K562 (cell line): ENCODE measurements at regions not wholly inside any gene's neighbourhood (a gene's known extent, or its start where the extent isn't known, plus 50 kb on each side); places are given as distances from the start of the nearest gene placed in this dataset.

Experiments used
- ATAC-seq: fragments of 200-7000 bp; cut with Tn5 transposase; 3 replicates; pipeline ENCODE4 v1.9.1; 2020; ENCODE audit warnings: moderate library complexity
- BruUV-seq: library from RNA; stranded (reverse); fragments of 400-500 nt; replicated peaks from 2 replicates; lab custom pipeline; 2021; lab: Mats Ljungman, UMichigan
- CTCF ChIA-PET: fragments of 300-600 bp; formaldehyde crosslinking; extraction: SDS; loops from one replicate; lab custom pipeline; 2021; ENCODE audit warnings: low intra/inter-chr PET ratio; lab: Yijun Ruan, JAX
- POLR2A ChIA-PET: fragments of 300-600, 350-650 bp; sonication (Branson Sonifier 250); formaldehyde crosslinking; extraction: SDS; loops from one replicate; lab custom pipeline; 2021; ENCODE audit warnings: antibody characterized with exemption, inconsistent platforms; lab: Yijun Ruan, JAX
- DNase-seq, 4 experiments: peaks; one replicate each; pipeline versions ENCODE4 v3.0.0 to v3.0.0-alpha.2; 2011 to 2018; ENCODE audit warnings: low spot score in 3 of 4, mixed read lengths in 3 of 4; ENCODE audit errors: extremely low read depth in 1 of 4
- FAIRE-seq: peaks from 2 replicates; lab custom pipeline; 2011; peaks lifted over from hg19 to GRCh38; lab: Jason Lieb, UNC
- H2AFZ ChIP-seq: 2 replicates; pipeline ENCODE4 v1.6.0; 2011; ENCODE audit warnings: low read depth, low read length, control low read depth, inconsistent platforms
- H3K27ac ChIP-seq: fragments of 200-600 bp; 3 replicates; pipeline ENCODE4 v1.8.0; 2011; ENCODE audit warnings: low read depth, mild to moderate bottlenecking, control low read depth, inconsistent platforms, low read length, moderate library complexity, mixed read lengths; ENCODE audit errors: extremely low read depth
- H3K27me3 ChIP-seq, 2 experiments: fragments of 300-600 bp in 1 of 2; 2 replicates in 1 of 2; 3 replicates in 1 of 2; pipeline versions ENCODE4 v1.6.0 to v1.8.0; 2011; ENCODE audit warnings: inconsistent platforms in 2 of 2, low read length in 2 of 2, mild to moderate bottlenecking in 1 of 2, mixed read lengths in 1 of 2, moderate library complexity in 1 of 2; ENCODE audit not compliant: control insufficient read depth in 2 of 2, insufficient read depth in 2 of 2
- H3K36me3 ChIP-seq: fragments of 300-600 bp; 3 replicates; pipeline ENCODE4 v1.8.0; 2011; ENCODE audit warnings: mild to moderate bottlenecking, low read length, inconsistent platforms; ENCODE audit not compliant: control insufficient read depth, insufficient read depth
- H3K4me1 ChIP-seq, 2 experiments: fragments of 200-600 bp in 1 of 2; replicated peaks in 1 of 2; 2 replicates in 1 of 2; 3 replicates in 1 of 2; pipeline versions ENCODE4 v1.5.1 to v1.8.0; 2011; ENCODE audit warnings: inconsistent platforms in 2 of 2, low read length in 2 of 2, mild to moderate bottlenecking in 1 of 2, mixed read lengths in 1 of 2, moderate library complexity in 1 of 2; ENCODE audit not compliant: control insufficient read depth in 2 of 2, insufficient read depth in 2 of 2
- H3K4me2 ChIP-seq: 2 replicates; pipeline ENCODE4 v1.6.1; 2011; ENCODE audit warnings: low read length, control low read depth, inconsistent platforms, mixed read lengths; ENCODE audit not compliant: insufficient read depth
- H3K4me3 ChIP-seq: fragments of 200-600 bp; sonication (generic), shearing (Covaris generic); 2 replicates; pipeline ENCODE4 v1.5.1; 2016; ENCODE audit warnings: control low read depth, inconsistent platforms
- H3K79me2 ChIP-seq: fragments of 200-600 bp; 3 replicates; pipeline ENCODE4 v1.8.0; 2011; ENCODE audit warnings: low read length, inconsistent platforms; ENCODE audit not compliant: control insufficient read depth, insufficient read depth
- H3K9ac ChIP-seq, 2 experiments: 2 replicates each; pipeline versions ENCODE4 v1.6.0 to v1.6.1; 2011; ENCODE audit warnings: low read depth in 2 of 2, low read length in 2 of 2, control low read depth in 1 of 2, inconsistent platforms in 1 of 2, mild to moderate bottlenecking in 1 of 2, mixed read lengths in 1 of 2; ENCODE audit not compliant: insufficient read depth in 1 of 2
- H3K9me1 ChIP-seq: one replicate; pipeline ENCODE4 v1.6.0; 2011; ENCODE audit warnings: inconsistent platforms, mild to moderate bottlenecking, low read length, moderate library complexity; ENCODE audit not compliant: control insufficient read depth, insufficient read depth
- H3K9me3 ChIP-seq: replicated peaks from 2 replicates; pipeline ENCODE4 v1.5.1; 2011; ENCODE audit warnings: low read depth, low read length, inconsistent platforms; ENCODE audit not compliant: control insufficient read depth, insufficient read depth
- H4K20me1 ChIP-seq: replicated peaks from 2 replicates; pipeline ENCODE4 v1.6.1; 2011; ENCODE audit warnings: low read length, inconsistent platforms, mixed read lengths; ENCODE audit not compliant: control insufficient read depth, insufficient read depth
- ATF4 ChIP-seq: fragments of 450-650 bp; formaldehyde crosslinking; IDR thresholded peaks from 2 replicates; pipeline ENCODE4 v1.4.0; 2022; ENCODE audit warnings: mild to moderate bottlenecking, moderate library complexity
- BMI1 ChIP-seq: fragments of 150-350 bp; IDR thresholded peaks from 2 replicates; pipeline ENCODE4 v1.6.1; 2014; ENCODE audit warnings: low read length
- ETS2 ChIP-seq: IDR thresholded peaks from 2 replicates; pipeline ENCODE4 v1.6.1; 2016; ENCODE audit warnings: borderline replicate concordance, missing genetic modification characterization, mild to moderate bottlenecking, moderate library complexity, missing compliant biosample characterization; ENCODE audit not compliant: poor library complexity, severe bottlenecking
- HDAC1 ChIP-seq, 2 experiments: fragments of 450-650 bp; IDR thresholded peaks; 2 replicates each; pipeline ENCODE4 v1.6.1; 2016 to 2017; ENCODE audit warnings: inconsistent platforms in 1 of 2, mild to moderate bottlenecking in 1 of 2, moderate library complexity in 1 of 2
- MAFF ChIP-seq: IDR thresholded peaks from 2 replicates; pipeline ENCODE4 v1.6.1; 2012; ENCODE audit warnings: low read length, improper control_type of control experiment
- SIRT6 ChIP-seq: IDR thresholded peaks from one replicate; pipeline ENCODE4 v1.6.1; 2012; ENCODE audit warnings: low read depth, mild to moderate bottlenecking, control low read depth, inconsistent platforms, low read length, moderate library complexity
- SMC3 ChIP-seq: conservative IDR thresholded peaks from 2 replicates; pipeline ENCODE4 v1.6.1; 2011; ENCODE audit warnings: low read depth, low read length, improper control_type of control experiment; ENCODE audit not compliant: insufficient read depth
- USF1 ChIP-seq: sonication (generic); formaldehyde crosslinking; IDR thresholded peaks from 2 replicates; pipeline ENCODE4 v1.9.0; 2022; ENCODE audit warnings: mild to moderate bottlenecking, missing genetic modification reagents
- ZFP30 ChIP-seq: fragments of 250-450 bp; sonication (Bioruptor Pico); IDR thresholded peaks from 2 replicates; pipeline ENCODE4 v1.8.0; 2022; ENCODE audit warnings: moderate library complexity, mild to moderate bottlenecking, inconsistent platforms, borderline replicate concordance
- ZNF121 ChIP-seq: sonication (generic); formaldehyde crosslinking; conservative IDR thresholded peaks from 2 replicates; pipeline ENCODE4 v1.8.0; 2022; ENCODE audit warnings: missing genetic modification reagents
- ZNF124 ChIP-seq: sonication (generic); formaldehyde crosslinking; IDR thresholded peaks from 2 replicates; pipeline ENCODE4 v1.8.1; 2022; ENCODE audit warnings: missing genetic modification reagents
- ZNF184 ChIP-seq: sonication (generic); formaldehyde crosslinking; IDR thresholded peaks from 2 replicates; pipeline ENCODE4 v1.5.0; 2020; ENCODE audit warnings: missing genetic modification reagents
- ZNF280B ChIP-seq: fragments of 250-450 bp; sonication (Bioruptor Pico); IDR thresholded peaks from 2 replicates; pipeline ENCODE4 v1.5.1; 2021; ENCODE audit warnings: mild to moderate bottlenecking
- ZNF592 ChIP-seq: fragments of 450-650 bp; IDR thresholded peaks from 2 replicates; pipeline ENCODE4 v1.6.1; 2017; ENCODE audit warnings: antibody characterized with exemption, mild to moderate bottlenecking
- WGBS: fragments of 100-300 bp; shearing (Covaris generic); methylation state at CpG from one replicate; pipeline ENCODE4 v1.1.6; 2016; ENCODE audit warnings: low coverage, mixed read lengths; ENCODE audit not compliant: insufficient coverage; ENCODE audit errors: missing lambda C conversion rate; 5-methylcytosine and 5-hydroxymethylcytosine counted together
- in situ Hi-C: fragments of 300-500 bp; cut with MboI; formaldehyde crosslinking; loops from 4 replicates; pipeline ENCODE4 v1.15.0; 2018; ENCODE audit warnings: inconsistent platforms, mixed read lengths
- intact Hi-C: fragments of 100-400 bp; cut with micrococcal nuclease; formaldehyde crosslinking; loops from 2 replicates; pipeline ENCODE4 v1.14.2; 2022

- TF ChIP-seq ZNF280B (CRISPR knock-in tag) (no peak), ZFP30 (CRISPR knock-in tag) (no peak)
- TF ChIP-seq, all 486 proteins: peak for 0
Observed at GRCh38 chr3:72234391-72234790, 449.4 kb upstream of the PROK2 start (continued).

GRCh38 chr3:72233571-72233970 lies 448.6 kb upstream of the PROK2 start:
- H3K9me1 ChIP-seq: no peaks in the 10 kb centered on the region
- intact Hi-C loops (no loop called here), in situ Hi-C loops (no loop called here)
- POLR2A ChIA-PET: interaction anchor here (1.2 kb wide), 1 partner anchor 37 kb away, joined by 3 read pairs; no protein-coding TSS in a partner anchor
- no peak overlapping the region for H3K9ac ChIP-seq
- no peak for TF ChIP-seq SMC3
- TF ChIP-seq MAFF: no peak
- no peak for TF ChIP-seq SIRT6
- no peak for TF ChIP-seq ZNF124 (CRISPR knock-in tag)
- TF ChIP-seq ZNF121 (CRISPR knock-in tag): no peak
- no peak for TF ChIP-seq ZNF184
- TF ChIP-seq USF1 (CRISPR knock-in tag): no peak
- TF ChIP-seq ZNF592: no peak
- no peak for TF ChIP-seq ATF4 (CRISPR knock-in tag)
- no peak for TF ChIP-seq BMI1
- no peak for TF ChIP-seq ETS2 (tag)
- no peak for TF ChIP-seq HDAC1 (IDR thresholded peaks at IDR 0.05)
- no peaks in the 10 kb centered on the region for H3K9me3 ChIP-seq
- no peaks in the 10 kb centered on the region for H3K27me3 ChIP-seq
- DNase-seq (no peak), FAIRE-seq (no peak), ATAC-seq (no peak)
- BruUV-seq: no TSS peak
- H3K4me1 ChIP-seq: peaks cover 0 to 15% of the 10 kb centered on the region in 2 experiments; a peak in 3 of 5 replicates
- no peaks in the 10 kb centered on the region for H3K36me3 ChIP-seq
- H3K27ac ChIP-seq: no peak overlapping the region
- H3K4me3 ChIP-seq: no peak overlapping the region
- no peak overlapping the region for H2AFZ ChIP-seq
- H4K20me1 ChIP-seq: no peaks in the 10 kb centered on the region
- WGBS: 22% methylated on average over 1 of the region's 2 CpGs
- no peak overlapping the region for H3K4me2 ChIP-seq
- H3K79me2 ChIP-seq: no peaks in the 10 kb centered on the region
- CTCF ChIA-PET: no interaction called here
